ENCODE measurements at regions not wholly inside any gene's neighbourhood (a gene's known extent, or its start where the extent isn't known, plus 50 kb on each side); places are given as distances from the start of the nearest gene placed in this dataset.

GRCh38 chr5:56406838-56407237 is 173.7 kb upstream of the ANKRD55 start:
- TF ChIP-seq CTCF (IDR thresholded peaks at IDR 0.05) (no peak), ZFX (IDR thresholded peaks at IDR 0.05; ENCODE audit: borderline replicate concordance) (no peak)
